Dendritic cell treated with granulocyte-macrophage colony-stimulating factor and Interleukin-4, amounts not matched to agents 40 ng/mL and 50 ng/mL, for 4 days (primary cell): ENCODE measurements at regions not wholly inside any gene's neighbourhood (a gene's known extent, or its start where the extent isn't known, plus 50 kb on each side); places are given as distances from the start of the nearest gene placed in this dataset.

Experiments used
- H3K27ac Mint-ChIP-seq: one replicate; pipeline ENCODE4 v1.8.0; 2022; ENCODE audit warnings: mild to moderate bottlenecking, mixed read lengths
- H3K27me3 Mint-ChIP-seq: one replicate; pipeline ENCODE4 v1.8.0; 2022; ENCODE audit warnings: mild to moderate bottlenecking, mixed read lengths
- H3K36me3 Mint-ChIP-seq: one replicate; pipeline ENCODE4 v1.8.0; 2022; ENCODE audit warnings: low read depth, mixed read lengths
- H3K4me1 Mint-ChIP-seq: one replicate; pipeline ENCODE4 v1.8.0; 2022; ENCODE audit warnings: low read depth, mixed read lengths
- H3K4me3 Mint-ChIP-seq: one replicate; pipeline ENCODE4 v1.8.0; 2022; ENCODE audit warnings: mild to moderate bottlenecking, moderate library complexity, mixed read lengths
- H3K9me3 Mint-ChIP-seq: one replicate; pipeline ENCODE4 v1.8.0; 2022; ENCODE audit warnings: mixed read lengths
- intact Hi-C: fragments of 100-400 bp; cut with micrococcal nuclease; formaldehyde crosslinking; loops from one replicate; pipeline ENCODE4 v1.15.0; 2022

- intact Hi-C loops, result no loop called here
- H3K27me3 Mint-ChIP-seq, result peaks cover 2% of the 10 kb centered on the region
- H3K4me1 Mint-ChIP-seq, result no peaks in the 10 kb centered on the region
- H3K9me3 Mint-ChIP-seq, result no peaks in the 10 kb centered on the region
- no peak overlapping the region for H3K4me3 Mint-ChIP-seq
- no peaks in the 10 kb centered on the region for H3K36me3 Mint-ChIP-seq
- no peak overlapping the region for H3K27ac Mint-ChIP-seq
These were observed 1047.9 kb downstream of the RPA4 start for GRCh38 chrX:97931586-97931985.

- Mint-ChIP-seq H3K36me3 (no peaks in the 10 kb centered on the region), H3K9me3 (no peaks in the 10 kb centered on the region), H3K4me1 (no peaks in the 10 kb centered on the region), H3K27ac (no peak overlapping the region), H3K4me3 (no peak overlapping the region), H3K27me3 (peaks cover 2% of the 10 kb centered on the region)
- intact Hi-C loops, result no loop called here
These were observed 1052.6 kb downstream of the RPA4 start for GRCh38 chrX:97936296-97936695.

- Mint-ChIP-seq H3K27me3 (no peaks in the 10 kb centered on the region), H3K4me3 (no peak overlapping the region), H3K4me1 (no peaks in the 10 kb centered on the region), H3K36me3 (no peaks in the 10 kb centered on the region), H3K27ac (no peak overlapping the region), H3K9me3 (no peaks in the 10 kb centered on the region)
- intact Hi-C loops, result no loop called here
These were observed 1055.0 kb downstream of the RPA4 start for GRCh38 chrX:97938706-97939105.

GRCh38 chrX:97968376-97969163 is 1084.9 kb downstream of the RPA4 start:
- H3K9me3 Mint-ChIP-seq, result no peaks in the 10 kb centered on the region
- H3K27ac Mint-ChIP-seq, result no peak overlapping the region
- H3K4me3 Mint-ChIP-seq, result no peak overlapping the region
- no peaks in the 10 kb centered on the region for H3K27me3 Mint-ChIP-seq
- intact Hi-C loops, result no loop called here
- no peaks in the 10 kb centered on the region for H3K4me1 Mint-ChIP-seq
- H3K36me3 Mint-ChIP-seq, result no peaks in the 10 kb centered on the region

DNA sequence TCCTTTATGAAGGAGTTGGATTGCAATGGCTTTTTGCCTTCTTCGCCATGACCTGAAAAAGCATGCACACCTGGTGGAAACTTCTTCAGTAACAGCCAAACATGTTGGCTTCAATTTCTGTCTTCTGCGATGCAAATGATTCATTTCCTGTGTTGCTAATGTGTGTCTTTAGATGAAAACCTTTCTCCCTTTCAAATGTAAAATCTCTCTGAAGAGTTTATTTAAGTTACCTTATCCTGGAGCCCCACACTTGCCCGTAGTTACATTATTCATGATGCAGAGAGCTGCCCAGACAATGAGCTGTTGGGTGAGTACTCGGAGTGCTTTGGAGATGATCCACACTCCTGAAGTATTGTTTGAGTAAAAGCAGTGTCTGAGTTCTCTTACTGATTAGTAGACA is 1100.9 kb downstream of the RPA4 start:
- Mint-ChIP-seq H3K4me1 (no peaks in the 10 kb centered on the region), H3K27me3 (no peaks in the 10 kb centered on the region), H3K36me3 (no peaks in the 10 kb centered on the region), H3K27ac (no peak overlapping the region), H3K9me3 (peaks cover 4% of the 10 kb centered on the region), H3K4me3 (no peak overlapping the region)
- intact Hi-C loops, result no loop called here

GRCh38 chrX:97985096-97985495 is 1101.4 kb downstream of the RPA4 start:
- no peaks in the 10 kb centered on the region for H3K9me3 Mint-ChIP-seq
- intact Hi-C loops, result no loop called here

DNA sequence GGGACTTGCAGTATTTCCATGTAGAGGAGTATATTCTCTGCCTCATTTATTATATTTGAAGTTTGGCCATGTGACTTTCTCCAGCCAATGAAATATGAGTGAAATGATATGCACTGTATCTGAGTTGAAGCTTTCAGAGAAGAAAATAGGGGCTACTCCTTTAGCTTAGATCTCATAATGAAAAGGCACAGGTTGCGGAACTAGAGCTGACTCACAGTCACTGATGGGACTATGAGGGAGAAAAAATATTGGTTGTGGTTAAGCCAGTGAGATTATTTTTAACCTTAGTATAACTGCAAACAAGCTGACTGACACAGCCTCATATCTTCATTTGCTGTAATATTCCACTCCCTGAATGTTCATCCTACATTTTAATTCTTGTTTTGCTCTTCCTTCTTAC is 1104.3 kb downstream of the RPA4 start:
- H3K36me3 Mint-ChIP-seq, result no peaks in the 10 kb centered on the region
- intact Hi-C loops, result no loop called here
- no peak overlapping the region for H3K4me3 Mint-ChIP-seq
- no peaks in the 10 kb centered on the region for H3K4me1 Mint-ChIP-seq
- no peaks in the 10 kb centered on the region for H3K27me3 Mint-ChIP-seq
- H3K27ac Mint-ChIP-seq, result no peak overlapping the region
- peaks cover 24% of the 10 kb centered on the region for H3K9me3 Mint-ChIP-seq

More at GRCh38 chrX:97985096-97985495, 1101.4 kb downstream of the RPA4 start:
- no peaks in the 10 kb centered on the region for H3K36me3 Mint-ChIP-seq
- no peak overlapping the region for H3K4me3 Mint-ChIP-seq
- H3K27me3 Mint-ChIP-seq, result no peaks in the 10 kb centered on the region
- H3K4me1 Mint-ChIP-seq, result no peaks in the 10 kb centered on the region
- no peak overlapping the region for H3K27ac Mint-ChIP-seq

- no peaks in the 10 kb centered on the region for H3K4me1 Mint-ChIP-seq
- peaks cover 24% of the 10 kb centered on the region for H3K9me3 Mint-ChIP-seq
- intact Hi-C loops, result no loop called here
- H3K4me3 Mint-ChIP-seq, result no peak overlapping the region
- H3K27me3 Mint-ChIP-seq, result no peaks in the 10 kb centered on the region
- H3K36me3 Mint-ChIP-seq, result no peaks in the 10 kb centered on the region
- H3K27ac Mint-ChIP-seq, result no peak overlapping the region
These were observed 1112.1 kb downstream of the RPA4 start for GRCh38 chrX:97995834-97996233.

DNA sequence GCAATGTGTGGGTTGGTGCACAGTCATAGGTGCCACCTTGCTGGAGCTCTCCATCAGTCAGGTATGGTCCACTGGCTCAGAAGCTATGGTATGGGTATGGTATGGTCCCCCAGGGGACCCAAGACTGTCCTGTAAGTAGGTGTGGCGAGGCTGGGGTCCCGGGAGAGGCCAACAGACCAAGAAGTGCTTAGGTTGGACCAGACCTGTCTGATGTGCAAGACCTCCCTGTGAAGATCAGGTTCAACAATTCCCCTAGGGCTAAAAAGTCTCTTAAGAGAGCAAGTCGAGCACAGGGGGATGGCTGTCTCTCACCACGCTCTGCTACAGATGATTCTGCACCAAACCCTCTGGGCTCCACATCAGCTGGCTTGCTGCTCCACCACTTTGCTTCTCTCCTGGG is 1145.0 kb downstream of the RPA4 start:
- H3K4me1 Mint-ChIP-seq, result no peaks in the 10 kb centered on the region
- H3K27ac Mint-ChIP-seq, result no peak overlapping the region
- H3K4me3 Mint-ChIP-seq, result no peak overlapping the region
- H3K27me3 Mint-ChIP-seq, result no peaks in the 10 kb centered on the region
- no peaks in the 10 kb centered on the region for H3K36me3 Mint-ChIP-seq
- intact Hi-C loops, result no loop called here
- H3K9me3 Mint-ChIP-seq, result peaks cover 35% of the 10 kb centered on the region

- peaks cover 35% of the 10 kb centered on the region for H3K9me3 Mint-ChIP-seq
- no peaks in the 10 kb centered on the region for H3K27me3 Mint-ChIP-seq
- H3K4me1 Mint-ChIP-seq, result no peaks in the 10 kb centered on the region
- intact Hi-C loops, result no loop called here
- no peak overlapping the region for H3K27ac Mint-ChIP-seq
- H3K36me3 Mint-ChIP-seq, result no peaks in the 10 kb centered on the region
- no peak overlapping the region for H3K4me3 Mint-ChIP-seq
These were observed 1146.2 kb downstream of the RPA4 start for GRCh38 chrX:98029861-98030260.

DNA sequence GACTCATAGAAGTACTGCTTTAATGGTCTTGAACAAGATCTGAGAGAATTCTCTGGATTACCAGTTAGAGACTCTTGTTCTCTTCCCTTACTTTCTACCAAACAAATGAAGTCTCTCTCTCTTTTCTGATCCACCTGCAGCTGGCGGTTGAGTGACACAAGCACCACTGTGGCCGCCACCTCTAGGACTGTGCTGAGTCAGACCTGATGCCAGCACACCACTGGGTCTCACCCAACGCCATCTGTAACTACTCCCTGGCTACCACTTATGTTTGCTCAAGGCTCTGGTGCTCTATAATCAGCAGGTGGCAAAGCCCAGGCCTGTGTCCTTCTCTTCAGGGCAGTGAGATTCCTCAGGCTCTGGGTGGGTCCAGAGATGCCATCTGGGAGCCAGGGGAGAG is 1173.5 kb downstream of the RPA4 start:
- Mint-ChIP-seq H3K27me3 (no peaks in the 10 kb centered on the region), H3K9me3 (peaks cover 28% of the 10 kb centered on the region), H3K4me1 (no peaks in the 10 kb centered on the region), H3K27ac (no peak overlapping the region), H3K4me3 (no peak overlapping the region), H3K36me3 (no peaks in the 10 kb centered on the region)
- intact Hi-C loops, result no loop called here

DNA sequence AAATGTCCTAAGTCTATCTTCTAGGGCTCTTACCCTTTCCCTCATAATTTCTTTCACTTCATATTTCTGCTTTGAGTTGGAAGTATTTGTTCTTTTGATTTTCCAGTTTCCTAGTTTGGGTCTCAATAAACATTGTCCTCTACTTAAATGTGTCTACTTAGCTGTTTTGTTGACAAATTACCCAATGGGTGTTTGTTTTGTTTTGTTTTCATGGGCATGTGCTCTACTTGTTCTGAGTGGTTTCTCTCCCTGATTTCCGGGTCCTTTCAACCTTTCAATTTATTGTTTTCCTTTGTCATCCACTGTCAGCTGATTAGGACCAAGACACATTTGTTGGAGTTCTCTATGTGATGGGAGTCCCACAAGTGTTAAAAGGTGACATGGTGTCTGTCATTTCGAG is 1181.4 kb downstream of the RPA4 start:
- no peaks in the 10 kb centered on the region for H3K27me3 Mint-ChIP-seq
- H3K9me3 Mint-ChIP-seq, result no peaks in the 10 kb centered on the region
- no peaks in the 10 kb centered on the region for H3K36me3 Mint-ChIP-seq
- no peak overlapping the region for H3K4me3 Mint-ChIP-seq
- intact Hi-C loops, result no loop called here
- H3K27ac Mint-ChIP-seq, result no peak overlapping the region
- H3K4me1 Mint-ChIP-seq, result no peaks in the 10 kb centered on the region

- no peaks in the 10 kb centered on the region for H3K27me3 Mint-ChIP-seq
- no peak overlapping the region for H3K27ac Mint-ChIP-seq
- no peaks in the 10 kb centered on the region for H3K4me1 Mint-ChIP-seq
- H3K36me3 Mint-ChIP-seq, result no peaks in the 10 kb centered on the region
- H3K4me3 Mint-ChIP-seq, result no peak overlapping the region
- intact Hi-C loops, result no loop called here
- H3K9me3 Mint-ChIP-seq, result no peaks in the 10 kb centered on the region
These were observed 1183.9 kb downstream of the RPA4 start for GRCh38 chrX:98067611-98068010.

DNA sequence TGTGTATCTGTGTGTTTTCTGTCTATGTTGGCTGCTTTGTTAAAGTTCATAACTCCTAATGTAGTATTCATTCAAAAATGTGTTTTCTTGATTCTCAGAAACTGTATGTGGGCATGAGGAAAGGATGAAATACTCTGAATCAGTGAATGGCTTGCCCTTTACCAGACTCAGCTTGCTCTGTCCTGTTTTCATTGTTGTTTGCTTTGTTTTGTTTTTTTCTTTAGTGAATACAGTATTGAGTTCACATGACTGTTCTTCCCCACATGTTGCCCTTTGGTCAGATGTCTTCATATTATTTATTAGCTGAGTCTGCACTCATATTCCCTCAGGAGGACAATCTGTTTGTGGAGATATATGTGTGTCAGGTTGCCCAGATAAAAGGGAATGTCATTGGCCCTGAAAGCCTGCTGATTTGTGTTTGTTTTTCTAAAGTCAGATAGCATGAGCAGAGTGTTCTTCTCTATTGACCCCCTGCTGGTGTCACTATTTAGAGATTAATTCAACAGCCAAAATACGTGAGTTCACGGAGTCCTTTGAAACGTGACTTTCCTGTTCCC is 1184.4 kb downstream of the RPA4 start:
- no peak overlapping the region for H3K27ac Mint-ChIP-seq
- no peaks in the 10 kb centered on the region for H3K27me3 Mint-ChIP-seq
- H3K4me3 Mint-ChIP-seq, result no peak overlapping the region
- no peaks in the 10 kb centered on the region for H3K36me3 Mint-ChIP-seq
- H3K4me1 Mint-ChIP-seq, result no peaks in the 10 kb centered on the region
- no peaks in the 10 kb centered on the region for H3K9me3 Mint-ChIP-seq
- intact Hi-C loops, result no loop called here

DNA sequence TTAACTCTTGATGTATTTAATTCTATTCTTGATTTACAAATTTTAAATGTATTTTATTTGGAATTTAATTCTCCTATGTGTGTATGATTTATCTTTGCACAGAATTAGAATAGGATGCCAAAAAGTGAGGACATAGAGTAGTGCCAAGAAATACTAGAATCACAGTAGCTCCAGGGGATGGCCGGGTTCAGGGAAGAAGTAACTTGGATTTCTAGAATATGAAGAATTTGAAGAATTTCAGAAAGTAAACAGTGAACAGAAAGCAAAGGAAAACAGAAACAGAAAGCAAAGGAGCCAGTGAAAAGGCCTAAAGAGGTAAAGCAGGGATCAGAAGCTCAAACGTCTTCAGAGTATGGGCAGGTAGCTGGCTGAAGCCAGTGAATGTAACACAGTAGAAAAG is 1187.6 kb downstream of the RPA4 start:
- H3K27ac Mint-ChIP-seq, result no peak overlapping the region
- H3K36me3 Mint-ChIP-seq, result no peaks in the 10 kb centered on the region
- H3K27me3 Mint-ChIP-seq, result no peaks in the 10 kb centered on the region
- no peaks in the 10 kb centered on the region for H3K4me1 Mint-ChIP-seq
- H3K4me3 Mint-ChIP-seq, result no peak overlapping the region
- intact Hi-C loops, result no loop called here
- H3K9me3 Mint-ChIP-seq, result no peaks in the 10 kb centered on the region
